ENCODE measurements at regions not wholly inside any gene's neighbourhood (a gene's known extent, or its start where the extent isn't known, plus 50 kb on each side); places are given as distances from the start of the nearest gene placed in this dataset.

DNA sequence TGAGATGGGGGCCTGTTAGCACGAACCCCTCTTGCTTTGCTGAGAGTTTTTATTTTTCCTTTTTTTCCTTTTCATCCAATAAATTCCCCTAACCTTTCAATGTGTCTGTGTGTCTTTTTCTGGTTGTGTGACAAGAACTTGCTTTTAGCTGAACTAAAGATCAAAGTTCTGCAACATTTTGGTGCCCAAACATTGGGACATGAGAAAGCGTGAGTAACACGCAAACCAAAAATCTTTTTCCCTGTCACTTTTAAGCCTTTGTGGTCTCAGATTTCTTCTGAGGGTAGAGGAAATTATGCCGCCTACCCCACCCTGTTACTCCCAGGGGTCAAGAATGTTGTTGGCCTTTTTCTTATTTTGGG lies 141.8 kb upstream of the CPXCR1 start:
- H3K27ac ChIP-seq (ENCODE audit: extremely low read depth, low read depth, low read length), result no peak overlapping the region
- no peaks in the 10 kb centered on the region for H3K4me1 ChIP-seq (replicated peaks in 1 of 2; ENCODE audit: control insufficient read depth in 2 of 2, insufficient read depth in 2 of 2, low read length in 2 of 2)
- H3K36me3 ChIP-seq (ENCODE audit: control insufficient read depth, insufficient read depth, low read length), result no peaks in the 10 kb centered on the region
- in situ Hi-C loops (cut with MboI) (no loop called here), intact Hi-C loops (cut with micrococcal nuclease) (no loop called here)
- H3K79me2 ChIP-seq (ENCODE audit: control insufficient read depth, insufficient read depth, low read length), result no peaks in the 10 kb centered on the region
- POLR2A ChIA-PET, result no interaction called here
- 0% methylated on average over 4 of the region's 4 CpGs for WGBS (ENCODE audit: insufficient coverage, low coverage, missing lambda C conversion rate)
- CTCF ChIA-PET (ENCODE audit: low intra/inter-chr PET ratio), result no interaction called here
- ATAC-seq (no peak), DNase-seq (ENCODE audit: extremely low read depth in 1 of 4, low spot score in 3 of 4) (no peak), FAIRE-seq (no peak)
- no peaks in the 10 kb centered on the region for H4K20me1 ChIP-seq (replicated peaks; ENCODE audit: control insufficient read depth, insufficient read depth, low read length)
- no peak overlapping the region for H2AFZ ChIP-seq (ENCODE audit: low read depth, low read length)
- TF ChIP-seq, protein P1, sequence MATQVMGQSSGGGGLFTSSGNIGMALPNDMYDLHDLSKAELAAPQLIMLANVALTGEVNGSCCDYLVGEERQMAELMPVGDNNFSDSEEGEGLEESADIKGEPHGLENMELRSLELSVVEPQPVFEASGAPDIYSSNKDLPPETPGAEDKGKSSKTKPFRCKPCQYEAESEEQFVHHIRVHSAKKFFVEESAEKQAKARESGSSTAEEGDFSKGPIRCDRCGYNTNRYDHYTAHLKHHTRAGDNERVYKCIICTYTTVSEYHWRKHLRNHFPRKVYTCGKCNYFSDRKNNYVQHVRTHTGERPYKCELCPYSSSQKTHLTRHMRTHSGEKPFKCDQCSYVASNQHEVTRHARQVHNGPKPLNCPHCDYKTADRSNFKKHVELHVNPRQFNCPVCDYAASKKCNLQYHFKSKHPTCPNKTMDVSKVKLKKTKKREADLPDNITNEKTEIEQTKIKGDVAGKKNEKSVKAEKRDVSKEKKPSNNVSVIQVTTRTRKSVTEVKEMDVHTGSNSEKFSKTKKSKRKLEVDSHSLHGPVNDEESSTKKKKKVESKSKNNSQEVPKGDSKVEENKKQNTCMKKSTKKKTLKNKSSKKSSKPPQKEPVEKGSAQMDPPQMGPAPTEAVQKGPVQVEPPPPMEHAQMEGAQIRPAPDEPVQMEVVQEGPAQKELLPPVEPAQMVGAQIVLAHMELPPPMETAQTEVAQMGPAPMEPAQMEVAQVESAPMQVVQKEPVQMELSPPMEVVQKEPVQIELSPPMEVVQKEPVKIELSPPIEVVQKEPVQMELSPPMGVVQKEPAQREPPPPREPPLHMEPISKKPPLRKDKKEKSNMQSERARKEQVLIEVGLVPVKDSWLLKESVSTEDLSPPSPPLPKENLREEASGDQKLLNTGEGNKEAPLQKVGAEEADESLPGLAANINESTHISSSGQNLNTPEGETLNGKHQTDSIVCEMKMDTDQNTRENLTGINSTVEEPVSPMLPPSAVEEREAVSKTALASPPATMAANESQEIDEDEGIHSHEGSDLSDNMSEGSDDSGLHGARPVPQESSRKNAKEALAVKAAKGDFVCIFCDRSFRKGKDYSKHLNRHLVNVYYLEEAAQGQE (IDR thresholded peaks at IDR 0.05; ENCODE audit: borderline replicate concordance), result no peak
- TF ChIP-seq, protein P1 (CRISPR knock-in tag; IDR thresholded peaks at IDR 0.05; ENCODE audit: low read depth), result no peak
- no peak for TF ChIP-seq PRMT5 (CRISPR knock-in tag; IDR thresholded peaks at IDR 0.05)
- no peak for TF ChIP-seq ZNF551 (CRISPR knock-in tag; IDR thresholded peaks at IDR 0.05)
- TF ChIP-seq, protein P2, sequence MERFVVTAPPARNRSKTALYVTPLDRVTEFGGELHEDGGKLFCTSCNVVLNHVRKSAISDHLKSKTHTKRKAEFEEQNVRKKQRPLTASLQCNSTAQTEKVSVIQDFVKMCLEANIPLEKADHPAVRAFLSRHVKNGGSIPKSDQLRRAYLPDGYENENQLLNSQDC (CRISPR knock-in tag; IDR thresholded peaks at IDR 0.05), result no peak
- no peak for TF ChIP-seq STAT5B (CRISPR knock-in tag; IDR thresholded peaks at IDR 0.05)
- TF ChIP-seq NCOA4 (IDR thresholded peaks at IDR 0.05; ENCODE audit: partially characterized antibody), result no peak
- H3K9me1 ChIP-seq (ENCODE audit: control insufficient read depth, insufficient read depth, low read length), result no peaks in the 10 kb centered on the region
- no peaks in the 10 kb centered on the region for H3K9me3 ChIP-seq (replicated peaks; ENCODE audit: control insufficient read depth, insufficient read depth, low read depth, low read length)
- H3K9ac ChIP-seq (ENCODE audit: insufficient read depth in 1 of 2, low read depth in 2 of 2, low read length in 2 of 2), result no peak overlapping the region
- H3K4me3 ChIP-seq, result no peak overlapping the region
- no TSS peak for BruUV-seq (replicated peaks)
- no peak overlapping the region for H3K4me2 ChIP-seq (ENCODE audit: insufficient read depth, low read length)
- no peaks in the 10 kb centered on the region for H3K27me3 ChIP-seq (ENCODE audit: control insufficient read depth in 2 of 2, insufficient read depth in 2 of 2, low read length in 2 of 2)
